B cell (primary cell): ENCODE measurements at regions not wholly inside any gene's neighbourhood (a gene's known extent, or its start where the extent isn't known, plus 50 kb on each side); places are given as distances from the start of the nearest gene placed in this dataset.

Experiments used
- EZH2 ChIP-seq: IDR thresholded peaks from 2 replicates; pipeline ENCODE4 v1.6.1; 2012; ENCODE audit warnings: borderline replicate concordance, low read depth, mild to moderate bottlenecking, moderate library complexity, low read length; ENCODE audit not compliant: insufficient read depth, poor library complexity, severe bottlenecking
- TF ChIP-seq, protein P1 (sequence below): fragments of 200-600 bp; IDR thresholded peaks from one replicate; pipeline ENCODE4 v1.8.0; 2022; ENCODE audit warnings: antibody characterized with exemption, mild to moderate bottlenecking

DNA sequence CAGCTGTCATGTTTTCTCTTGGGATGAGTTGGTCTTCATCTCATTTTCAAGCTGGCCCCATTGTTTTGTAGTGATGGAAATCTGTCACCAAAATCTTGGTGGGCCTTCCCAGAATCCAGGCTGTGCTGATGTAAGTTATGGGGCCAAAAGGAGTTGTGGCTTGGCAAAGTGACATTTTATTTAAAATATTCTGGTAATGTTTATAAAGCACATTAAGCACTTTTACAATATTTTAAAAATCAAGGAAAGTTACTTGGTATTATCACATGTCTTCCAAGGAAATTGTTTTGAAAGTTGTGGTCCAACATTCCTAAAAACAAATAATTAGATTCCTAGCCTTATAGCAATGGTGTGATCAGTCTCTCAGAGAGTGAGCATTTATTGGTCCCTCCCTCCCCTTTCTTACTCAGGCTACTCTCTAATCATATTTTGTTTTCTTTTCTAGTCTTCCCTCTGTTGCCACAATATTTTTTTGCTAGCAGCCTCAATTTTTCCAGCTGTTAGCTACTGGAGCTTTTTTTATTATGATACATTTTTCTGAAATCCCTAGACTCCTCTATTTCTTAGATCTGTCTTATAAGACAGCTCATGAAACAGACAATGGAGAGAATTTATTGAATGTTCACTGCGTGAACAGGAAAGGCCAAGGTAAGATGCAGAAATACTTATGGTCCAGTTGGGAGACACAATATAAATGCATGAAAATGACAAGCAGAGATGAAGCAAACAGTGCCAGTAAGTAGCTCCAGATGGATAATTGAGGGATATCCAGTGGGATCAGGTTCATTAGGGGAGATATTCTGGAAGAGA lies 408.1 kb upstream of the ZNF608 start:
- TF ChIP-seq, protein P1, sequence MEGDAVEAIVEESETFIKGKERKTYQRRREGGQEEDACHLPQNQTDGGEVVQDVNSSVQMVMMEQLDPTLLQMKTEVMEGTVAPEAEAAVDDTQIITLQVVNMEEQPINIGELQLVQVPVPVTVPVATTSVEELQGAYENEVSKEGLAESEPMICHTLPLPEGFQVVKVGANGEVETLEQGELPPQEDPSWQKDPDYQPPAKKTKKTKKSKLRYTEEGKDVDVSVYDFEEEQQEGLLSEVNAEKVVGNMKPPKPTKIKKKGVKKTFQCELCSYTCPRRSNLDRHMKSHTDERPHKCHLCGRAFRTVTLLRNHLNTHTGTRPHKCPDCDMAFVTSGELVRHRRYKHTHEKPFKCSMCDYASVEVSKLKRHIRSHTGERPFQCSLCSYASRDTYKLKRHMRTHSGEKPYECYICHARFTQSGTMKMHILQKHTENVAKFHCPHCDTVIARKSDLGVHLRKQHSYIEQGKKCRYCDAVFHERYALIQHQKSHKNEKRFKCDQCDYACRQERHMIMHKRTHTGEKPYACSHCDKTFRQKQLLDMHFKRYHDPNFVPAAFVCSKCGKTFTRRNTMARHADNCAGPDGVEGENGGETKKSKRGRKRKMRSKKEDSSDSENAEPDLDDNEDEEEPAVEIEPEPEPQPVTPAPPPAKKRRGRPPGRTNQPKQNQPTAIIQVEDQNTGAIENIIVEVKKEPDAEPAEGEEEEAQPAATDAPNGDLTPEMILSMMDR = no peak
- TF ChIP-seq EZH2 = no peak
